ENCODE measurements at regions not wholly inside any gene's neighbourhood (a gene's known extent, or its start where the extent isn't known, plus 50 kb on each side); places are given as distances from the start of the nearest gene placed in this dataset.

DNA sequence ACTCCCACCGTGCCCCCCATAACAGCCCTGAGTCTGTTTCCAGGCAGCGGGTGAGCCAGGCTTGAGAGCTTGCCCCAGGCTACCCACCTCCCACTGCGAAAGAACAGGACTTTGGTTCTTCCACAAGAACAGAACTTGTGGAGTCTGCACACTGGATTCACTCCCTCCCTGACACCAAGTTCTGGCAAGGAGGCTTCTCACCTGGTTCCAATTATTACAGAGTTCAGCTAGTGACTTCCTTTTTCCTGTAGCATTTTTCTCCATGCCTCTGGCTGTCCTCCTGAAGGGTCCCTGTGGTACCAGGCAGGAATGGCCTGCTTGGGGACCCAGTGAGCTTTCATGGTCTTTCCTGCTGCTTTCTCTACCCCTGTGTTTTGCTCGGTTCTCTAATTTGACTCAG lies 208.6 kb upstream of the SFRP2 start (continued):
- TF ChIP-seq, protein P1, sequence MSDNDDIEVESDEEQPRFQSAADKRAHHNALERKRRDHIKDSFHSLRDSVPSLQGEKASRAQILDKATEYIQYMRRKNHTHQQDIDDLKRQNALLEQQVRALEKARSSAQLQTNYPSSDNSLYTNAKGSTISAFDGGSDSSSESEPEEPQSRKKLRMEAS (IDR thresholded peaks at IDR 0.05): no peak
- TF ChIP-seq, protein P2, sequence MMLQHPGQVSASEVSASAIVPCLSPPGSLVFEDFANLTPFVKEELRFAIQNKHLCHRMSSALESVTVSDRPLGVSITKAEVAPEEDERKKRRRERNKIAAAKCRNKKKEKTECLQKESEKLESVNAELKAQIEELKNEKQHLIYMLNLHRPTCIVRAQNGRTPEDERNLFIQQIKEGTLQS (IDR thresholded peaks at IDR 0.05; ENCODE audit: insufficient read depth, low read depth, low read length): no peak
- TF ChIP-seq YY1 (IDR thresholded peaks at IDR 0.05; ENCODE audit: low read depth, low read length): no peak

Data from H1 (cell line).